SK-N-SH (cell line): ENCODE measurements at regions not wholly inside any gene's neighbourhood (a gene's known extent, or its start where the extent isn't known, plus 50 kb on each side); places are given as distances from the start of the nearest gene placed in this dataset.

Experiments
- CTCF ChIA-PET: fragments of 300-600, 350-600 bp; formaldehyde crosslinking; extraction: SDS; loops from one replicate; lab custom pipeline; 2021; lab: Yijun Ruan, JAX
- POLR2A ChIA-PET: fragments of 350-600 bp; sonication (Branson Sonifier 250); formaldehyde crosslinking; extraction: SDS; loops from one replicate; lab custom pipeline; 2020; ENCODE audit warnings: antibody characterized with exemption, inconsistent platforms; lab: Yijun Ruan, JAX
- DNase-seq: peaks from one replicate; pipeline ENCODE4 v3.0.0; 2012
- H2AFZ ChIP-seq: fragments of 200-600 bp; sonication (generic); 2 replicates; pipeline ENCODE4 v1.8.1; 2016; ENCODE audit warnings: antibody characterized with exemption, mild to moderate bottlenecking, low read depth
- H3F3A ChIP-seq: fragments of 200-600 bp; sonication (generic); replicated peaks from 2 replicates; pipeline ENCODE3; 2016; ENCODE audit warnings: antibody characterized with exemption, mild to moderate bottlenecking; ENCODE audit not compliant: insufficient read depth
- H3K27ac ChIP-seq, 2 experiments: fragments of 200-500 bp in 1 of 2; fragments of 200-600 bp in 1 of 2; sonication (Bioruptor generic) in 1 of 2; sonication (generic), shearing (Covaris generic) in 1 of 2; 2 replicates each; pipeline versions ENCODE4 v1.5.1 to v1.6.1; 2014 to 2016; ENCODE audit warnings: low read depth in 2 of 2, inconsistent platforms in 1 of 2, low read length in 1 of 2, mild to moderate bottlenecking in 1 of 2, mixed read lengths in 1 of 2
- H3K27me3 ChIP-seq: fragments of 200-600 bp; sonication (generic), shearing (Covaris generic); 2 replicates; pipeline ENCODE4 v1.6.1; 2016; ENCODE audit warnings: mixed run types; ENCODE audit not compliant: insufficient read depth
- H3K36me3 ChIP-seq, 2 experiments: fragments of 200-500 bp in 1 of 2; fragments of 200-600 bp in 1 of 2; sonication (Bioruptor generic) in 1 of 2; sonication (generic) in 1 of 2; replicated peaks in 1 of 2; 2 replicates each; pipeline versions ENCODE3 to v1.5.1; 2014 to 2016; ENCODE audit warnings: low read length in 1 of 2, mild to moderate bottlenecking in 1 of 2; ENCODE audit not compliant: insufficient read depth in 2 of 2, control insufficient read depth in 1 of 2
- H3K4me1 ChIP-seq, 2 experiments: fragments of 200-500 bp in 1 of 2; fragments of 200-600 bp in 1 of 2; sonication (Bioruptor generic) in 1 of 2; sonication (generic), shearing (Covaris generic) in 1 of 2; 2 replicates each; pipeline versions ENCODE4 v1.5.1 to v1.6.1; 2014 to 2016; ENCODE audit warnings: low read depth in 1 of 2, low read length in 1 of 2, mixed run types in 1 of 2; ENCODE audit not compliant: insufficient read depth in 2 of 2, control insufficient read depth in 1 of 2
- H3K4me2 ChIP-seq: fragments of 200-600 bp; sonication (generic), shearing (Covaris generic); 2 replicates; pipeline ENCODE4 v1.6.1; 2017; ENCODE audit warnings: mixed run types
- H3K4me3 ChIP-seq, 2 experiments: fragments of 200-500 bp in 1 of 2; fragments of 200-600 bp in 1 of 2; sonication (Bioruptor generic) in 1 of 2; sonication (generic), shearing (Covaris generic) in 1 of 2; 2 replicates each; pipeline versions ENCODE4 v1.5.1 to v1.8.1; 2014 to 2016; ENCODE audit warnings: low read depth in 2 of 2, inconsistent platforms in 1 of 2, low read length in 1 of 2, mild to moderate bottlenecking in 1 of 2, mixed read lengths in 1 of 2, moderate library complexity in 1 of 2
- H3K79me2 ChIP-seq: fragments of 200-600 bp; sonication (generic); 2 replicates; pipeline ENCODE4 v1.8.1; 2017; ENCODE audit warnings: mild to moderate bottlenecking; ENCODE audit not compliant: insufficient read depth
- H3K9ac ChIP-seq: fragments of 200-600 bp; sonication (generic); 2 replicates; pipeline ENCODE4 v1.6.1; 2017; ENCODE audit warnings: mixed run types
- H3K9me2 ChIP-seq: fragments of 200-600 bp; sonication (generic); 2 replicates; pipeline ENCODE4 v1.6.1; 2017; ENCODE audit warnings: mixed run types
- H3K9me3 ChIP-seq: fragments of 200-600 bp; sonication (generic); 2 replicates; pipeline ENCODE4 v1.6.1; 2017; ENCODE audit warnings: mixed run types, mild to moderate bottlenecking, moderate library complexity
- H4K20me1 ChIP-seq: fragments of 200-600 bp; sonication (generic); 2 replicates; pipeline ENCODE4 v1.6.1; 2017; ENCODE audit warnings: mild to moderate bottlenecking, mixed run types; ENCODE audit not compliant: insufficient read depth
- CHD2 ChIP-seq: fragments of 150-350 bp; IDR thresholded peaks from 2 replicates; pipeline ENCODE4 v1.6.1; 2018; ENCODE audit warnings: low read length; ENCODE audit not compliant: partially characterized antibody
- CTCF ChIP-seq: fragments of 200-600 bp; sonication (generic); IDR thresholded peaks from 2 replicates; pipeline ENCODE4 v1.6.1; 2017; ENCODE audit warnings: antibody characterized with exemption, mild to moderate bottlenecking, moderate library complexity
- ELF1 ChIP-seq: IDR thresholded peaks from 2 replicates; pipeline ENCODE4 v1.4.0; 2012
- EP300 ChIP-seq, 2 experiments: IDR thresholded peaks; 2 replicates each; pipeline versions ENCODE4 v1.4.0 to v1.6.1; 2012; ENCODE audit warnings: borderline replicate concordance in 1 of 2, low read depth in 1 of 2, low read length in 1 of 2
- EZH2phosphoT487 ChIP-seq: fragments of 200-600 bp; sonication (generic); IDR thresholded peaks from 2 replicates; pipeline ENCODE4 v1.6.1; 2017; ENCODE audit warnings: low read depth, mixed run types, mild to moderate bottlenecking, antibody characterized with exemption, moderate library complexity, borderline replicate concordance
- FOSL2 ChIP-seq: IDR thresholded peaks from 2 replicates; pipeline ENCODE4 v1.4.0; 2012; ENCODE audit warnings: low read depth, mild to moderate bottlenecking, moderate library complexity, borderline replicate concordance
- FOXJ3 ChIP-seq: sonication (generic); formaldehyde crosslinking; IDR thresholded peaks from 2 replicates; pipeline ENCODE4 v1.5.1; 2020; ENCODE audit warnings: mild to moderate bottlenecking, missing genetic modification reagents
- FOXM1 ChIP-seq: IDR thresholded peaks from 2 replicates; pipeline ENCODE4 v1.4.0; 2012; ENCODE audit warnings: low read depth, mild to moderate bottlenecking
- GATA2 ChIP-seq: sonication (generic); formaldehyde crosslinking; IDR thresholded peaks from 2 replicates; pipeline ENCODE4 v1.5.0; 2020; ENCODE audit warnings: mild to moderate bottlenecking, missing genetic modification reagents
- JUND ChIP-seq: IDR thresholded peaks from 2 replicates; pipeline ENCODE4 v1.4.0; 2012
- MEF2A ChIP-seq: IDR thresholded peaks from 2 replicates; pipeline ENCODE4 v1.4.0; 2012; ENCODE audit warnings: low read depth, borderline replicate concordance
- NFIC ChIP-seq: IDR thresholded peaks from 2 replicates; pipeline ENCODE4 v1.4.0; 2012; ENCODE audit warnings: borderline replicate concordance
- PBX3 ChIP-seq: IDR thresholded peaks from 2 replicates; pipeline ENCODE4; 2012
- POLR2AphosphoS5 ChIP-seq: IDR thresholded peaks from 2 replicates; pipeline ENCODE4 v1.6.1; 2012; ENCODE audit warnings: low read depth, low read length
- RCOR1 ChIP-seq: fragments of 150-350 bp; IDR thresholded peaks from 2 replicates; pipeline ENCODE4 v1.6.1; 2017; ENCODE audit warnings: antibody characterized with exemption, low read length
- TCF12 ChIP-seq: IDR thresholded peaks from 2 replicates; pipeline ENCODE4 v1.4.0; 2012
- TEAD4 ChIP-seq: IDR thresholded peaks from 2 replicates; pipeline ENCODE4 v1.4.0; 2012; ENCODE audit warnings: mild to moderate bottlenecking, borderline replicate concordance; ENCODE audit not compliant: insufficient read depth
- USF2 ChIP-seq: fragments of 150-350 bp; IDR thresholded peaks from 2 replicates; pipeline ENCODE4 v1.6.1; 2017; ENCODE audit warnings: antibody characterized with exemption, low read length, low read depth, borderline replicate concordance
- WGBS: methylation state at CpG from one replicate; pipeline ENCODE4 v1.1.6; 2017; ENCODE audit warnings: low lambda C conversion rate; 5-methylcytosine and 5-hydroxymethylcytosine counted together
- TF ChIP-seq, protein P1 (sequence below): IDR thresholded peaks from 2 replicates; pipeline ENCODE4 v1.4.0; 2012; ENCODE audit warnings: low read depth
- TF ChIP-seq, protein P2 (sequence below): IDR thresholded peaks from 2 replicates; pipeline ENCODE4 v1.4.0; 2012; ENCODE audit warnings: low read depth, borderline replicate concordance
- TF ChIP-seq, protein P3 (sequence below): fragments of 150-350 bp; IDR thresholded peaks from 2 replicates; pipeline ENCODE4 v1.6.1; 2016; ENCODE audit warnings: mild to moderate bottlenecking, low read depth, low read length

DNA sequence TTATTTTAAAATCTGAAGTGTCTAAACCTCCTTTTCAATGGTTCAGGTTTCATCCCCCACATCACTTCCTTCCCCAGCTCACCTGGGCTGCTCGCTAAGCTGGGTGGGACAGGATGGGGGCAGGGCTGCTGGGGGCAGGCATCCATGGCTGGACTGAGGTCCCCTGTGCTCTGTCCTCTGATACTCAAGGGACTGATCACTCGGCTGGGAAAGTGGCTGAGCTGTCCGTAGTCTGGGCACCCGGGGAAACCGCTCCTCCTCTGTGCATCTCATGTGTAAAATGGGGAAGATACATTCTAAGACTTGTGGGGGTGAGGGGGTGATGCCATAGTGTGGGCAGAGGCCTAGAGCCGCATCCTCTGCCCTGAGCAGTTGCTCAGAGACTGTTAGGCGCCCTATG lies 411.2 kb downstream of the MATN1 start:
- no peak for DNase-seq
- H3K27ac ChIP-seq: no peak overlapping the region
- H3K36me3 ChIP-seq: no peaks in the 10 kb centered on the region
- POLR2A ChIA-PET: no interaction called here
- no peaks in the 10 kb centered on the region for H3F3A ChIP-seq
- no peaks in the 10 kb centered on the region for H3K9me3 ChIP-seq
- 29% methylated on average over 7 of the region's 7 CpGs for WGBS
- H3K9ac ChIP-seq: no peak overlapping the region
- H4K20me1 ChIP-seq: no peaks in the 10 kb centered on the region
- H3K4me3 ChIP-seq: no peak overlapping the region
- no peaks in the 10 kb centered on the region for H3K27me3 ChIP-seq
- no peaks in the 10 kb centered on the region; a peak in 1 of 4 replicates for H3K4me1 ChIP-seq
- no peaks in the 10 kb centered on the region for H3K9me2 ChIP-seq
- CTCF ChIA-PET: interaction anchor here (1.0 kb wide), 1 partner anchor 68 kb away, joined by 5 read pairs; no protein-coding TSS in a partner anchor
- H3K79me2 ChIP-seq: no peaks in the 10 kb centered on the region
- H3K4me2 ChIP-seq: no peak overlapping the region
- H2AFZ ChIP-seq: no peak overlapping the region
- TF ChIP-seq FOXJ3 (CRISPR knock-in tag) (no peak), JUND (no peak), MEF2A (no peak), FOSL2 (no peak), POLR2AphosphoS5 (no peak), CHD2 (no peak)
- TF ChIP-seq, protein P1, sequence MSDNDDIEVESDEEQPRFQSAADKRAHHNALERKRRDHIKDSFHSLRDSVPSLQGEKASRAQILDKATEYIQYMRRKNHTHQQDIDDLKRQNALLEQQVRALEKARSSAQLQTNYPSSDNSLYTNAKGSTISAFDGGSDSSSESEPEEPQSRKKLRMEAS: no peak
- TF ChIP-seq, protein P2, sequence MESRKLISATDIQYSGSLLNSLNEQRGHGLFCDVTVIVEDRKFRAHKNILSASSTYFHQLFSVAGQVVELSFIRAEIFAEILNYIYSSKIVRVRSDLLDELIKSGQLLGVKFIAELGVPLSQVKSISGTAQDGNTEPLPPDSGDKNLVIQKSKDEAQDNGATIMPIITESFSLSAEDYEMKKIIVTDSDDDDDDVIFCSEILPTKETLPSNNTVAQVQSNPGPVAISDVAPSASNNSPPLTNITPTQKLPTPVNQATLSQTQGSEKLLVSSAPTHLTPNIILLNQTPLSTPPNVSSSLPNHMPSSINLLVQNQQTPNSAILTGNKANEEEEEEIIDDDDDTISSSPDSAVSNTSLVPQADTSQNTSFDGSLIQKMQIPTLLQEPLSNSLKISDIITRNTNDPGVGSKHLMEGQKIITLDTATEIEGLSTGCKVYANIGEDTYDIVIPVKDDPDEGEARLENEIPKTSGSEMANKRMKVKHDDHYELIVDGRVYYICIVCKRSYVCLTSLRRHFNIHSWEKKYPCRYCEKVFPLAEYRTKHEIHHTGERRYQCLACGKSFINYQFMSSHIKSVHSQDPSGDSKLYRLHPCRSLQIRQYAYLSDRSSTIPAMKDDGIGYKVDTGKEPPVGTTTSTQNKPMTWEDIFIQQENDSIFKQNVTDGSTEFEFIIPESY: no peak
- TF ChIP-seq, protein P3, sequence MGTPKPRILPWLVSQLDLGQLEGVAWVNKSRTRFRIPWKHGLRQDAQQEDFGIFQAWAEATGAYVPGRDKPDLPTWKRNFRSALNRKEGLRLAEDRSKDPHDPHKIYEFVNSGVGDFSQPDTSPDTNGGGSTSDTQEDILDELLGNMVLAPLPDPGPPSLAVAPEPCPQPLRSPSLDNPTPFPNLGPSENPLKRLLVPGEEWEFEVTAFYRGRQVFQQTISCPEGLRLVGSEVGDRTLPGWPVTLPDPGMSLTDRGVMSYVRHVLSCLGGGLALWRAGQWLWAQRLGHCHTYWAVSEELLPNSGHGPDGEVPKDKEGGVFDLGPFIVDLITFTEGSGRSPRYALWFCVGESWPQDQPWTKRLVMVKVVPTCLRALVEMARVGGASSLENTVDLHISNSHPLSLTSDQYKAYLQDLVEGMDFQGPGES: no peak

DNA sequence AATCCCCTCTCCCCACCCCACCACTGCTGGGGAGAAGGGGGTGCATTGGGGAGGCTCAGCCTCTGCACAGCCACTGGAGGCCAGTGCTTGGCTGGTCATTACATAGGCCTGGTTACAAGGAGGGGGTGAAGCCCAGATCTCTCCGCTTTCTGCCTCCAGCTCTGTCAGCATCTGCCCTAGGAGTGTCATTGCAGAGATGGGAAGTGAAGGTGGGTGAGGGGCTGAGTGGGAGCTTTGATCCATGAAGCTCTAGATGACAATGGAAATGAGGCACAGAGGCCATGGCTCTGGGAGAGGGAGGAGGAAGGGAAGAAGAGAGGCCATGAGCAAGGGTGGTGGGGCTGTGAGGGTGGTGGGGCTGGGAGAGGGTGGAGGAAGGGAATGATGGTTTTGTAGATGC lies 411.6 kb downstream of the MATN1 start:
- Histone ChIP-seq H3F3A (no peaks in the 10 kb centered on the region), H3K4me3 (no peak overlapping the region), H4K20me1 (no peaks in the 10 kb centered on the region), H2AFZ (no peak overlapping the region), H3K9me2 (no peaks in the 10 kb centered on the region), H3K79me2 (no peaks in the 10 kb centered on the region), H3K27ac (no peak overlapping the region), H3K27me3 (no peaks in the 10 kb centered on the region), H3K4me2 (no peak overlapping the region), H3K4me1 (no peaks in the 10 kb centered on the region; a peak in 1 of 4 replicates), H3K9ac (no peak overlapping the region), H3K36me3 (no peaks in the 10 kb centered on the region), H3K9me3 (no peaks in the 10 kb centered on the region)
- 43% methylated on average over 1 of the region's 1 CpG for WGBS
- CTCF ChIA-PET: interaction anchor here (0.9 to 1.5 kb wide), 3 partner anchors 69 to 396 kb away, joined by 3 to 5 read pairs (median 3); no protein-coding TSS in a partner anchor
- POLR2A ChIA-PET: no interaction called here
- no peak for DNase-seq
- TF ChIP-seq ELF1: no peak
- TF ChIP-seq MEF2A: no peak
- no peak for TF ChIP-seq POLR2AphosphoS5
- TF ChIP-seq CTCF: no peak
- no peak for TF ChIP-seq TEAD4
- TF ChIP-seq EZH2phosphoT487: no peak
- TF ChIP-seq FOXM1: no peak
- TF ChIP-seq PBX3: no peak
- TF ChIP-seq GATA2: no peak
- TF ChIP-seq USF2: no peak
- no peak for TF ChIP-seq NFIC
- TF ChIP-seq EP300 (IDR thresholded peaks at IDR 0.05; ENCODE audit: borderline replicate concordance in 1 of 2, low read depth in 1 of 2, low read length in 1 of 2): no peak
- no peak for TF ChIP-seq CHD2
- no peak for TF ChIP-seq FOXJ3 (CRISPR knock-in tag)
- TF ChIP-seq JUND: no peak
- TF ChIP-seq, protein P1: no peak
- no peak for TF ChIP-seq TCF12
- TF ChIP-seq RCOR1: no peak
